ENCODE measurements at regions not wholly inside any gene's neighbourhood (a gene's known extent, or its start where the extent isn't known, plus 50 kb on each side); places are given as distances from the start of the nearest gene placed in this dataset.

- Histone ChIP-seq H3K4me3 (no peak overlapping the region), H3K9me3 (no peaks in the 10 kb centered on the region), H3K27ac (no peak overlapping the region), H3K27me3 (no peaks in the 10 kb centered on the region), H3K4me1 (no peaks in the 10 kb centered on the region), H3K36me3 (no peaks in the 10 kb centered on the region)
- intact Hi-C loops (cut with DNase I), result no loop called here
- no peak for TF ChIP-seq CTCF (IDR thresholded peaks at IDR 0.05)
- DNase-seq (ENCODE audit: low spot score in 2 of 2), result no peak
Measured at GRCh38 chr18:47571957-47572356, 320.5 kb upstream of the SKOR2 start.

- H3K27ac ChIP-seq, result no peak overlapping the region
- no peaks in the 10 kb centered on the region for H3K36me3 ChIP-seq
- H3K9me3 ChIP-seq, result no peaks in the 10 kb centered on the region
- H3K4me3 ChIP-seq, result no peak overlapping the region
- intact Hi-C loops (cut with DNase I), result no loop called here
- DNase-seq (ENCODE audit: low spot score in 2 of 2), result no peak
- H3K4me1 ChIP-seq, result no peaks in the 10 kb centered on the region
- no peaks in the 10 kb centered on the region for H3K27me3 ChIP-seq
- TF ChIP-seq CTCF (IDR thresholded peaks at IDR 0.05), result no peak
Measured at GRCh38 chr18:47566809-47567208, 315.3 kb upstream of the SKOR2 start.

GRCh38 chr18:47560723-47561715 is 309.6 kb upstream of the SKOR2 start:
- no peak for TF ChIP-seq CTCF (IDR thresholded peaks at IDR 0.05)
- DNase-seq (ENCODE audit: low spot score in 2 of 2), result no peak
- H3K4me1 ChIP-seq, result no peaks in the 10 kb centered on the region
- no peaks in the 10 kb centered on the region for H3K9me3 ChIP-seq
- no peaks in the 10 kb centered on the region for H3K27me3 ChIP-seq
- no peak overlapping the region for H3K4me3 ChIP-seq
- H3K27ac ChIP-seq, result no peak overlapping the region
- H3K36me3 ChIP-seq, result no peaks in the 10 kb centered on the region
- intact Hi-C loops (cut with DNase I), result no loop called here

- TF ChIP-seq CTCF (IDR thresholded peaks at IDR 0.05), result no peak
- no peaks in the 10 kb centered on the region for H3K27me3 ChIP-seq
- H3K36me3 ChIP-seq, result no peaks in the 10 kb centered on the region
- no peak for DNase-seq (ENCODE audit: low spot score in 2 of 2)
- no peaks in the 10 kb centered on the region for H3K4me1 ChIP-seq
- no peak overlapping the region for H3K27ac ChIP-seq
- intact Hi-C loops (cut with DNase I), result no loop called here
- H3K4me3 ChIP-seq, result no peak overlapping the region
- no peaks in the 10 kb centered on the region for H3K9me3 ChIP-seq
Measured at GRCh38 chr18:47558110-47558750, 306.8 kb upstream of the SKOR2 start.

- Histone ChIP-seq H3K4me3 (no peak overlapping the region), H3K27me3 (no peaks in the 10 kb centered on the region), H3K4me1 (no peaks in the 10 kb centered on the region), H3K27ac (no peak overlapping the region), H3K36me3 (no peaks in the 10 kb centered on the region), H3K9me3 (no peaks in the 10 kb centered on the region)
- intact Hi-C loops (cut with DNase I), result no loop called here
- no peak for DNase-seq (ENCODE audit: low spot score in 2 of 2)
- no peak for TF ChIP-seq CTCF (IDR thresholded peaks at IDR 0.05)
Measured at GRCh38 chr18:47557160-47557559, 305.7 kb upstream of the SKOR2 start.

All from ascending aorta (tissue), 2 donors.